ENCODE measurements at regions not wholly inside any gene's neighbourhood (a gene's known extent, or its start where the extent isn't known, plus 50 kb on each side); places are given as distances from the start of the nearest gene placed in this dataset.

GRCh38 chr1:81374481-81374880 lies 426.3 kb upstream of the ADGRL2 start:
- TF ChIP-seq CTCF (IDR thresholded peaks at IDR 0.05) (no peak), SIN3A (IDR thresholded peaks at IDR 0.05; ENCODE audit: borderline replicate concordance, insufficient read depth, low read depth, low read length) (no peak)

Data from Panc1 (cell line).